ENCODE measurements at regions not wholly inside any gene's neighbourhood (a gene's known extent, or its start where the extent isn't known, plus 50 kb on each side); places are given as distances from the start of the nearest gene placed in this dataset.

- DNase-seq (ENCODE audit: extremely low read depth, insufficient read length), result no peak
- no peak for TF ChIP-seq CTCF (IDR thresholded peaks at IDR 0.05; ENCODE audit: insufficient read depth, low read length, poor library complexity, severe bottlenecking)
- Histone ChIP-seq H3K27me3 (replicated peaks; ENCODE audit: control insufficient read depth, insufficient read depth, low read length) (no peaks in the 10 kb centered on the region), H3K36me3 (ENCODE audit: control insufficient read depth, insufficient read depth, low read length) (no peaks in the 10 kb centered on the region), H3K4me3 (replicated peaks; ENCODE audit: low read depth, low read length) (no peak overlapping the region)
These were observed 153.7 kb upstream of the GYPA start for GRCh38 chr4:144294211-144294610.

- H3K4me3 ChIP-seq (replicated peaks; ENCODE audit: low read depth, low read length), result no peak overlapping the region
- DNase-seq (ENCODE audit: extremely low read depth, insufficient read length), result no peak
- no peak for TF ChIP-seq CTCF (IDR thresholded peaks at IDR 0.05; ENCODE audit: insufficient read depth, low read length, poor library complexity, severe bottlenecking)
- H3K27me3 ChIP-seq (replicated peaks; ENCODE audit: control insufficient read depth, insufficient read depth, low read length), result no peaks in the 10 kb centered on the region
- no peaks in the 10 kb centered on the region for H3K36me3 ChIP-seq (ENCODE audit: control insufficient read depth, insufficient read depth, low read length)
These were observed 154.9 kb upstream of the GYPA start for GRCh38 chr4:144295286-144295995.

- no peak overlapping the region for H3K4me3 ChIP-seq (replicated peaks; ENCODE audit: low read depth, low read length)
- H3K36me3 ChIP-seq (ENCODE audit: control insufficient read depth, insufficient read depth, low read length), result no peaks in the 10 kb centered on the region
- H3K27me3 ChIP-seq (replicated peaks; ENCODE audit: control insufficient read depth, insufficient read depth, low read length), result no peaks in the 10 kb centered on the region
- DNase-seq (ENCODE audit: extremely low read depth, insufficient read length), result no peak
- no peak for TF ChIP-seq CTCF (IDR thresholded peaks at IDR 0.05; ENCODE audit: insufficient read depth, low read length, poor library complexity, severe bottlenecking)
These were observed 156.4 kb upstream of the GYPA start for GRCh38 chr4:144296941-144297340.

GRCh38 chr4:144298519-144298918 lies 158.0 kb upstream of the GYPA start:
- no peak for DNase-seq (ENCODE audit: extremely low read depth, insufficient read length)
- Histone ChIP-seq H3K27me3 (replicated peaks; ENCODE audit: control insufficient read depth, insufficient read depth, low read length) (no peaks in the 10 kb centered on the region), H3K4me3 (replicated peaks; ENCODE audit: low read depth, low read length) (no peak overlapping the region), H3K36me3 (ENCODE audit: control insufficient read depth, insufficient read depth, low read length) (no peaks in the 10 kb centered on the region)
- TF ChIP-seq CTCF (IDR thresholded peaks at IDR 0.05; ENCODE audit: insufficient read depth, low read length, poor library complexity, severe bottlenecking), result no peak

GRCh38 chr4:144300616-144301015 lies 160.1 kb upstream of the GYPA start:
- TF ChIP-seq CTCF (IDR thresholded peaks at IDR 0.05; ENCODE audit: insufficient read depth, low read length, poor library complexity, severe bottlenecking), result no peak
- Histone ChIP-seq H3K27me3 (replicated peaks; ENCODE audit: control insufficient read depth, insufficient read depth, low read length) (no peaks in the 10 kb centered on the region), H3K4me3 (replicated peaks; ENCODE audit: low read depth, low read length) (no peak overlapping the region), H3K36me3 (ENCODE audit: control insufficient read depth, insufficient read depth, low read length) (no peaks in the 10 kb centered on the region)
- DNase-seq (ENCODE audit: extremely low read depth, insufficient read length), result no peak

All from GM06990 (cell line).